ENCODE measurements at regions not wholly inside any gene's neighbourhood (a gene's known extent, or its start where the extent isn't known, plus 50 kb on each side); places are given as distances from the start of the nearest gene placed in this dataset.

DNA sequence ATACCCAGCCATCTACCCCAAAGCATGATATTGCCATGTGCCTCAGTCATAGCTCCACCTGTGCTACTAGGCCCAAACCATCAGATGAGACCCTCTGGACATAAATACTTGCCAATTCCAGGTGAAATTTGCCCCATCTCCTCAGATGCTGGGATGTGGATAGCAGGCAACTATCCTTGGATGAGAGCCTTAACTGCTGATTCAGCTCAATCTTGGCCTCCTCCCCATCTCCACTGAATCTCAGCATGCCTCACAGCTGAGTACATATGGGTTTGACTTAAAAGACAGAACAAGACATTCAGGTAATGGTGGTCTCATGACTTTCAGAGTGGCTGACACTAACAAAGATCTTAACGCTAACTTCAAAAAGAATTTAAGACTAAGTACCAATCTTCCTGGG is 50.8 kb upstream of the KLHL13 start:
- no peaks in the 10 kb centered on the region for H3K4me1 Mint-ChIP-seq
- ATAC-seq (no peak), DNase-seq (ENCODE audit: low spot score in 2 of 2) (no peak)
- H3K36me3 Mint-ChIP-seq: no peaks in the 10 kb centered on the region
- no peak overlapping the region for H3K27ac Mint-ChIP-seq
- no peak overlapping the region for H3K4me3 Mint-ChIP-seq
- H3K9me3 Mint-ChIP-seq: no peaks in the 10 kb centered on the region

DNA sequence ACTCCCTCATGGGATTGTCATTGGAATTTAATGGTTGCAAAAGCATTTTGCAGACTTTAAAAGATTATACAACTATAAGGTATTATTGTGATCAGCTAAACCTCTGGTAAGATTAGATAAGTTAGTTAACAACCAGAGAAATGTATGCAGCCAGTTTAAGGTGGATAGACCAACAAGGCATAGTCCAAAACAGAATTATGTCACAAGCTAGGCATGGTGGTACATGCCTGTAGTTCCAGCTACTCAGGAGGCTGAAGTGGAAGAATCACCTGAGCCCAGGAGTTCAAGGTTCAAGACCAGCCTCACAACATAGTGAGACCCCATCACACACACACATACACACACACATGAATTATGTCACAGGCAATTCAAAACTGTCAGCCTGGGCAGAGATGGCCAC is 54.7 kb upstream of the KLHL13 start:
- H3K27ac Mint-ChIP-seq: no peak overlapping the region
- H3K4me3 Mint-ChIP-seq: no peak overlapping the region
- DNase-seq (ENCODE audit: low spot score in 2 of 2) (no peak), ATAC-seq (no peak)
- no peaks in the 10 kb centered on the region for H3K4me1 Mint-ChIP-seq
- H3K9me3 Mint-ChIP-seq: no peaks in the 10 kb centered on the region
- H3K36me3 Mint-ChIP-seq: no peaks in the 10 kb centered on the region

GRCh38 chrX:118174516-118175098 is 58.0 kb upstream of the KLHL13 start:
- no peak for ATAC-seq
- H3K36me3 Mint-ChIP-seq: no peaks in the 10 kb centered on the region
- H3K27ac Mint-ChIP-seq: no peak overlapping the region
- DNase-seq (ENCODE audit: low spot score in 2 of 2): no peak
- no peak overlapping the region for H3K4me3 Mint-ChIP-seq
- no peaks in the 10 kb centered on the region for H3K9me3 Mint-ChIP-seq
- H3K4me1 Mint-ChIP-seq: no peaks in the 10 kb centered on the region

DNA sequence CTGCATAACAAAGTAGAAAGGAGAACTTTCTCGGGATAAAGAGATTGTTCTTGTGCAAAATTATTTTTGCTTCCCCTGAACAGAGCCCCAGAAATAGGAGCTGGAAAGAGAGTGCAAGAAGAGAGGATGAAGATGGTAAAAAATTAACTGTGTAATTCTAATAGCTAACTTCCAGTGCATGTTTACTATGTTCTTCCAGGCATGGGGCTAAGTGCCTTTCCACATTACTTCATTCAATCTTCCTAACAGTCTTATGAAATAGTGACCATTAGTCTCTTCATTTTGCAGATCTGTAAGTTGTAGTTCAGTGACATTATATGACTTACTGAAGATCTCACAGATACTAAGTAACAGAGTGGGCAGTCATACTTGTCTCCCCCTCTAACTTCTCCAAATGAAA is 61.1 kb upstream of the KLHL13 start:
- H3K9me3 Mint-ChIP-seq: no peaks in the 10 kb centered on the region
- no peak overlapping the region for H3K4me3 Mint-ChIP-seq
- ATAC-seq (no peak), DNase-seq (ENCODE audit: low spot score in 2 of 2) (no peak)
- H3K36me3 Mint-ChIP-seq: no peaks in the 10 kb centered on the region
- H3K4me1 Mint-ChIP-seq: no peaks in the 10 kb centered on the region
- no peak overlapping the region for H3K27ac Mint-ChIP-seq

DNA sequence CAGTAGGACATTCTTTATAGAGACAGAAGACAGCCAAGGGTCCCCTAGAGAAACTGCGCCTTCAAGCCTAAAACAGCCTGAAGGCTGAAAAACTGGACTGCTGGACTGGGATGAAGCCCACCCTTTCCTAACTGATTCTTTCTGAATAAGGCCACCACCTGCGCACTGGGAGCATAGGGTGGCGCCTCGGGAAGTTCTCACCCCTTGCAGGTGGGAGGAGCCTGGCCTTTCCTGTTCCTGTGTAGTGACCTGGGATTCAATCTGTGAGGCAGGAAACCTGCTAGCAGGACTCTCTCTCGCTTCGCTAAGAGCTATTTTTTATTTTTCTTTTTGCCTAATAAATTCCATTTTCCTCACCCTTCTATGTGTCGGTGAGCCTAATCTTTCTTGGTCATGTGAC is 61.8 kb upstream of the KLHL13 start:
- no peaks in the 10 kb centered on the region for H3K9me3 Mint-ChIP-seq
- no peaks in the 10 kb centered on the region for H3K36me3 Mint-ChIP-seq
- ATAC-seq (no peak), DNase-seq (ENCODE audit: low spot score in 2 of 2) (no peak)
- H3K27ac Mint-ChIP-seq: no peak overlapping the region
- no peak overlapping the region for H3K4me3 Mint-ChIP-seq
- H3K4me1 Mint-ChIP-seq: no peaks in the 10 kb centered on the region

GRCh38 chrX:118179161-118179560 is 62.6 kb upstream of the KLHL13 start:
- Mint-ChIP-seq H3K9me3 (peaks cover 2% of the 10 kb centered on the region), H3K36me3 (no peaks in the 10 kb centered on the region), H3K4me3 (no peak overlapping the region), H3K27ac (no peak overlapping the region), H3K4me1 (no peaks in the 10 kb centered on the region)
- no peak for ATAC-seq
- DNase-seq (ENCODE audit: low spot score in 2 of 2): no peak

DNA sequence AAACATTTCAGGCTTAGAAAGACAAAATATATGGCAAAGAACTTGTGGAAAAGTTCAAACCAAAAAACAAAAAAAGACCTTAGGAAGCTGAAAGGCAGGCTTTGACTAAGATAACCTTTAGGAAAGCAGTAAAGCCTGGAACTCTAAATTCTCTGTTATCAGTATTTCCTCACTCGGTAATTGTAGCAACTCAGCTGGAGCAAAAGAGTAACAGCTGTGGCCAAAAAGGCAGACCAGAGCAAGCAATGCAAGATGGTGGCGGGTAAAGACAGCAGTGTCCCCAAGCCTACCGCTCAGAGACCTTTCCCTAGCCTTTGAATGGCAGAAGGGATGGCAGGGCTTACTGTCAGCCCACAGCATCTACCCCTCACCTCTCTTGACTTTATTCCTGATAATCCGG is 63.1 kb upstream of the KLHL13 start:
- DNase-seq (ENCODE audit: low spot score in 2 of 2) (no peak), ATAC-seq (no peak)
- Mint-ChIP-seq H3K4me1 (no peaks in the 10 kb centered on the region), H3K36me3 (no peaks in the 10 kb centered on the region), H3K27ac (no peak overlapping the region), H3K9me3 (peaks cover 2% of the 10 kb centered on the region), H3K4me3 (no peak overlapping the region)

- no peak overlapping the region for H3K27ac Mint-ChIP-seq
- ATAC-seq (no peak), DNase-seq (ENCODE audit: low spot score in 2 of 2) (no peak)
- no peaks in the 10 kb centered on the region for H3K36me3 Mint-ChIP-seq
- H3K9me3 Mint-ChIP-seq: peaks cover 2% of the 10 kb centered on the region
- H3K4me3 Mint-ChIP-seq: no peak overlapping the region
- H3K4me1 Mint-ChIP-seq: no peaks in the 10 kb centered on the region
Measured at GRCh38 chrX:118181030-118181429, 64.4 kb upstream of the KLHL13 start.

DNA sequence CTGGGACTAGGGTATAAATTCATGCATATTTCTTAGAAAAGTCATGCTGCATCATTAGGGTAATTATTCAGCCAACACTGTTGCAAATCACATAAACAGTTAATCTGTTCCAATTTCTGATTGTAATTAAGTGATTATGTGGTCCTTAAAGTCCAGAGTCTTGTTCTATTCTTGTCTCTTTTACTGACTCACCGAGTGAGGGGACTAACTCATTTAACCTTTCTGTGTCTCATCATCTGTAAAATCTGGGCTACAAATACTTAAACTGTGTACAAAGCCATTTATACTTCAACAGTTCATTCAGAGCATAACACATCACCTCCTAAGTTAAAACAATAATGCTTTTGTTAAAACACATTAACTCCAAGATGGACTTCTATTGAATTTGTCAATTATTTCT is 65.4 kb upstream of the KLHL13 start:
- no peak for ATAC-seq
- DNase-seq (ENCODE audit: low spot score in 2 of 2): no peak
- H3K4me3 Mint-ChIP-seq: no peak overlapping the region
- no peaks in the 10 kb centered on the region for H3K4me1 Mint-ChIP-seq
- H3K36me3 Mint-ChIP-seq: no peaks in the 10 kb centered on the region
- H3K9me3 Mint-ChIP-seq: peaks cover 2% of the 10 kb centered on the region
- no peak overlapping the region for H3K27ac Mint-ChIP-seq

GRCh38 chrX:118182681-118183080 is 66.1 kb upstream of the KLHL13 start:
- Mint-ChIP-seq H3K4me1 (no peaks in the 10 kb centered on the region), H3K27ac (no peak overlapping the region), H3K4me3 (no peak overlapping the region), H3K9me3 (peaks cover 2% of the 10 kb centered on the region), H3K36me3 (no peaks in the 10 kb centered on the region)
- DNase-seq (ENCODE audit: low spot score in 2 of 2) (no peak), ATAC-seq (no peak)

GRCh38 chrX:118183606-118184005 is 67.0 kb upstream of the KLHL13 start:
- H3K27ac Mint-ChIP-seq: no peak overlapping the region
- peaks cover 2% of the 10 kb centered on the region for H3K9me3 Mint-ChIP-seq
- no peak overlapping the region for H3K4me3 Mint-ChIP-seq
- ATAC-seq (no peak), DNase-seq (ENCODE audit: low spot score in 2 of 2) (no peak)
- no peaks in the 10 kb centered on the region for H3K4me1 Mint-ChIP-seq
- no peaks in the 10 kb centered on the region for H3K36me3 Mint-ChIP-seq

DNA sequence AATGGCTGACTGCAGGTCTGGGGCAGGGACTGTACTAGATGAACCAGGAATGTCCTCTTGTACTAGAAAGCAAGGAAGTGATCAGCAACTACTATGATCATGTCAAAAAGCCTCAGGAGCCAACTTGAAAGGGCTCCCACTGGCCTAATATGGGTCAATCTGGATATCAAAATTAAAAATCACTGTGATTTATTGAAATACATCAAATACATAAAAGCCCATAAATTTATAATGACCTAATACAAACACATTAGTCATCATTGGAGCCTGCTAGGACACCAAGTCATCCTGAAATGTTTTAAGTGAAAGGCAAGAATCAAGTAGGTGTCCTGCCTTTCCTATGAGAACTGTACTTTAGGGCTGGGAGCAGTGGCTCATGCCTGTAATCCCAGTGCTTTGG is 70.5 kb upstream of the KLHL13 start:
- H3K36me3 Mint-ChIP-seq: no peaks in the 10 kb centered on the region
- H3K9me3 Mint-ChIP-seq: peaks cover 2% of the 10 kb centered on the region
- ATAC-seq (no peak), DNase-seq (ENCODE audit: low spot score in 2 of 2) (no peak)
- no peak overlapping the region for H3K4me3 Mint-ChIP-seq
- H3K27ac Mint-ChIP-seq: no peak overlapping the region
- no peaks in the 10 kb centered on the region for H3K4me1 Mint-ChIP-seq

DNA sequence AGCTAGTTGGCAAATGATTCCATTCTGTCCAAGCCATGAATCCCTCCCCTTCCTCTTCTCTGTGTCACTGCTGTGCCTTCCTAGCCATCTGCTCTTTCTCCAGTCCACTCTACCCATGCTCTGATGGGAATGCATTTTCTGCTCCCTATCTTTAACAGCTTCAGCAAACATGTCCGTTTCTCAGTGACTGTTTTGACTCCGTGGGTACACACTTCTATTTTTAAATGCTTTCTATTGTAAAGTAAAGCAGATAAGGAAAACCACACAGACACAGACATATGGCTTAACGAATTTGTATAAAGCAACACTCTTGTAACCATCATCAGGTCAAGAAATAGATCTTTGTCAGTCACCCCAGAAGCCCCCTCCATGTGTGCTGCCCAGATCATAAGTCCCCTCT is 72.4 kb upstream of the KLHL13 start:
- Mint-ChIP-seq H3K4me3 (no peak overlapping the region), H3K36me3 (no peaks in the 10 kb centered on the region), H3K9me3 (peaks cover 2% of the 10 kb centered on the region), H3K27ac (no peak overlapping the region), H3K4me1 (no peaks in the 10 kb centered on the region)
- ATAC-seq (no peak), DNase-seq (ENCODE audit: low spot score in 2 of 2) (no peak)

DNA sequence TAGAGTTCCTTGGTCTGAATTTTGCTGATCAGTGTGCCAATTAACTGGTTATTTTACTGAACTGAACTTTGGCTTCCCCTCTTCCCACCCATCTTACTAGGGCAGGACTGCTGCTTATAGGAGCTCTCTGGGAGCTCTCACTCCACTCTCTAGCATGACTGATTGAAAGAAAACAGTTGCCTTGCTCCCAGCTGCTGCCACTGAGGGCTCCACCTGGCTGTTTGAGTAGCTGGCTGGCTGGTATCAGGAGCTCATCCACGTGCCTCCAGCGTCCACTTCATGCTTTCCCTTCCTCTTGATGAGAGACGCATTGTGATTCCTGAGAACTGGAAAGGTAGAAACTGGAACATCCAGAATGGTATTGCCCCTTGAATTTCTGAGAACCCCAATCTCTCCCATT is 73.0 kb upstream of the KLHL13 start:
- no peak for ATAC-seq
- Mint-ChIP-seq H3K9me3 (no peaks in the 10 kb centered on the region), H3K36me3 (no peaks in the 10 kb centered on the region), H3K27ac (no peak overlapping the region), H3K4me3 (no peak overlapping the region), H3K4me1 (no peaks in the 10 kb centered on the region)
- no peak for DNase-seq (ENCODE audit: low spot score in 2 of 2)

GRCh38 chrX:118197730-118198129 is 81.1 kb upstream of the KLHL13 start:
- Mint-ChIP-seq H3K4me1 (no peaks in the 10 kb centered on the region), H3K4me3 (no peak overlapping the region), H3K36me3 (no peaks in the 10 kb centered on the region), H3K27ac (no peak overlapping the region), H3K9me3 (no peaks in the 10 kb centered on the region)
- DNase-seq (ENCODE audit: low spot score in 2 of 2): no peak
- no peak for ATAC-seq

GRCh38 chrX:118198577-118198976 is 82.0 kb upstream of the KLHL13 start:
- Mint-ChIP-seq H3K27ac (no peak overlapping the region), H3K4me3 (no peak overlapping the region), H3K4me1 (no peaks in the 10 kb centered on the region), H3K9me3 (no peaks in the 10 kb centered on the region), H3K36me3 (no peaks in the 10 kb centered on the region)
- DNase-seq (ENCODE audit: low spot score in 2 of 2) (no peak), ATAC-seq (no peak)

GRCh38 chrX:118199997-118200396 is 83.4 kb upstream of the KLHL13 start:
- no peak for ATAC-seq
- no peak for DNase-seq (ENCODE audit: low spot score in 2 of 2)
- Mint-ChIP-seq H3K36me3 (no peaks in the 10 kb centered on the region), H3K4me1 (no peaks in the 10 kb centered on the region), H3K27ac (no peak overlapping the region), H3K4me3 (no peak overlapping the region), H3K9me3 (no peaks in the 10 kb centered on the region)

All from stimulated activated effector memory CD8-positive, alpha-beta T cell treated with anti-CD3 and anti-CD28 coated beads, Interleukin-12 subunit alpha, Interleukin-12 subunit beta, amount 100 ng/mL, for 72 hours (primary cell).